CD14-positive monocyte (primary cell): ENCODE measurements at regions not wholly inside any gene's neighbourhood (a gene's known extent, or its start where the extent isn't known, plus 50 kb on each side); places are given as distances from the start of the nearest gene placed in this dataset.

Experiments used
- DNase-seq, 3 donors: peaks; one replicate each; pipeline ENCODE4 v3.0.0-alpha.2; 2011 to 2022
- H2AFZ ChIP-seq: 2 replicates; pipeline ENCODE4 v1.6.0; 2012; ENCODE audit warnings: mild to moderate bottlenecking, low read depth, low read length, inconsistent platforms; ENCODE audit not compliant: insufficient read depth, poor library complexity, severe bottlenecking
- H3K27ac ChIP-seq, 2 donors: 1 replicate in 1 of 2; 2 replicates in 1 of 2; pipeline ENCODE4 v1.5.1; 2012 to 2013; ENCODE audit warnings: low read length in 2 of 2, control low read depth in 1 of 2, inconsistent platforms in 1 of 2, low read depth in 1 of 2, mild to moderate bottlenecking in 1 of 2
- H3K27me3 ChIP-seq, 2 donors: one replicate each; pipeline versions ENCODE4 v1.6.0 to v1.6.1; 2011 to 2013; ENCODE audit warnings: low read length in 2 of 2; ENCODE audit not compliant: control insufficient read depth in 2 of 2, insufficient read depth in 2 of 2
- H3K36me3 ChIP-seq, 2 donors: replicated peaks in 1 of 2; 1 replicate in 1 of 2; 2 replicates in 1 of 2; pipeline versions ENCODE4 v1.5.1 to v1.6.1; 2012 to 2013; ENCODE audit warnings: low read length in 2 of 2, control low read depth in 1 of 2, inconsistent platforms in 1 of 2, mild to moderate bottlenecking in 1 of 2; ENCODE audit not compliant: insufficient read depth in 2 of 2, control insufficient read depth in 1 of 2
- H3K4me1 ChIP-seq, 2 donors: 1 replicate in 1 of 2; 2 replicates in 1 of 2; pipeline versions ENCODE4 v1.5.1 to v1.6.1; 2012 to 2013; ENCODE audit warnings: low read length in 2 of 2, control low read depth in 1 of 2, inconsistent platforms in 1 of 2, mild to moderate bottlenecking in 1 of 2, moderate library complexity in 1 of 2; ENCODE audit not compliant: insufficient read depth in 2 of 2, control insufficient read depth in 1 of 2
- H3K4me2 ChIP-seq: replicated peaks from 2 replicates; pipeline ENCODE3; 2012; ENCODE audit warnings: low read length, moderate library complexity, mild to moderate bottlenecking; ENCODE audit not compliant: poor library complexity, severe bottlenecking; ENCODE audit errors: extremely low read depth
- H3K4me3 ChIP-seq, 3 experiments: fragments of 200-600 bp in 1 of 3; sonication (generic) in 1 of 3; replicated peaks in 1 of 3; 1 replicate in 2 of 3; 2 replicates in 1 of 3; pipeline ENCODE4 v1.5.1; 2011 to 2013; ENCODE audit warnings: low read length in 3 of 3, mild to moderate bottlenecking in 3 of 3, control low read depth in 2 of 3, low read depth in 2 of 3, inconsistent platforms in 1 of 3, moderate library complexity in 1 of 3
- H3K79me2 ChIP-seq: 2 replicates; pipeline ENCODE4 v1.6.0; 2012; ENCODE audit warnings: mild to moderate bottlenecking, control low read depth, inconsistent platforms, low read length, moderate library complexity; ENCODE audit not compliant: insufficient read depth
- H3K9ac ChIP-seq: 2 replicates; pipeline ENCODE4 v1.6.0; 2017; ENCODE audit warnings: low read length, mild to moderate bottlenecking; ENCODE audit not compliant: insufficient read depth, poor library complexity, severe bottlenecking
- H3K9me3 ChIP-seq, 2 donors: replicated peaks in 1 of 2; 1 replicate in 1 of 2; 2 replicates in 1 of 2; pipeline versions ENCODE4 v1.5.1 to v1.6.1; 2012 to 2013; ENCODE audit warnings: low read length in 2 of 2, control low read depth in 1 of 2; ENCODE audit not compliant: control insufficient read depth in 1 of 2, insufficient read depth in 1 of 2
- H4K20me1 ChIP-seq: 2 replicates; pipeline ENCODE4 v1.6.0; 2012; ENCODE audit warnings: mild to moderate bottlenecking, low read length, control low read depth, moderate library complexity; ENCODE audit not compliant: insufficient read depth
- H3K27ac Mint-ChIP-seq, 7 donors: one replicate each; pipeline ENCODE4 v1.8.0; 2020; ENCODE audit warnings: mild to moderate bottlenecking in 7 of 7, mixed read lengths in 7 of 7, moderate library complexity in 6 of 7, inconsistent platforms in 2 of 7
- H3K27me3 Mint-ChIP-seq, 3 donors: one replicate each; pipeline ENCODE4 v1.8.0; 2021 to 2022; ENCODE audit warnings: low read depth in 3 of 3, mild to moderate bottlenecking in 3 of 3, mixed read lengths in 3 of 3, moderate library complexity in 3 of 3, inconsistent platforms in 1 of 3
- H3K36me3 Mint-ChIP-seq, 2 donors: one replicate each; pipeline ENCODE4 v1.8.0; 2020; ENCODE audit warnings: mixed read lengths in 2 of 2, inconsistent platforms in 1 of 2, mild to moderate bottlenecking in 1 of 2
- H3K4me1 Mint-ChIP-seq: one replicate; pipeline ENCODE4 v1.8.0; 2020; ENCODE audit warnings: mild to moderate bottlenecking, mixed read lengths
- H3K4me3 Mint-ChIP-seq, 2 donors: one replicate each; pipeline ENCODE4 v1.8.0; 2020; ENCODE audit warnings: mild to moderate bottlenecking in 2 of 2, mixed read lengths in 2 of 2, moderate library complexity in 1 of 2
- H3K9me3 Mint-ChIP-seq, 7 donors: one replicate each; pipeline ENCODE4 v1.8.0; 2020 to 2022; ENCODE audit warnings: mixed read lengths in 7 of 7, mild to moderate bottlenecking in 6 of 7, moderate library complexity in 6 of 7, inconsistent platforms in 2 of 7
- WGBS: methylation state at CpG from one replicate; pipeline ENCODE4 v1.1.5; 2013; ENCODE audit warnings: missing lambda C conversion rate; ENCODE audit not compliant: insufficient coverage; 5-methylcytosine and 5-hydroxymethylcytosine counted together
- intact Hi-C, 2 donors: fragments of 100-400 bp; cut with micrococcal nuclease; formaldehyde crosslinking; loops; one replicate each; pipeline versions ENCODE4 v1.15.0 to v1.15.1; 2023
- TF ChIP-seq, protein P1 (sequence below): fragments of 200-600 bp; IDR thresholded peaks from one replicate; pipeline ENCODE4 v1.8.0; 2022; ENCODE audit warnings: antibody characterized with exemption, mild to moderate bottlenecking

DNA sequence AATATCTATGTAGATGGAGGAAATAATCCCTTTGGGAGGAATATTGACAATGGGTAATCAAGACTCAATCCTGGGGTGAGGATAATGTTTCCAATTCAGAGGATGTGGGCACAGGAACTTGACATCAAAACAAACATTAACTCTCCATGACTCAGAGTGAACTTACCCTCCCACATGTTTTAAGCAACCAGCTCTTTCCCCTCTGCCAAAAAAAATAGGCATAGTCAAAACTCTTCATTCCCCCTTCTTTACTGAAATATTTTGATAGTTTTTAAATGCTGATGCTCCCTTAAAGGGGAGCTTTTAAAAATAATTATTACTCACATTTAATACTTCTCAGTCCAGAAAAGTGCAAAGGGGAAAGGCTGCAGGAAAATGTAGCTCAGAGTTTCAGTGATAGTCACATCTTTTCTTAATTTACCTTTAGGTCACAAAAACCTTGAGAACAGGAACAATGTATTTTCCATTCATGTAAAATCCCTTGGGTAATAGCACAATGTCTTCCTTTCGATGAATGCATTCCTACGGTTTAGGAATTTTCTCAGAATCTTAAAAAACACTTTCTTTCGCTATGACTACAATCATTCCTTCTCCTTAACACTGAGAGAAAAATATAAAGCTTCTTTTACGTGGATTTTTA is 298.4 kb upstream of the GRAMD2B start:
- H3K27ac ChIP-seq, result no peak overlapping the region
- no peaks in the 10 kb centered on the region for H3K27me3 ChIP-seq
- no peaks in the 10 kb centered on the region for H3K4me1 ChIP-seq

DNA sequence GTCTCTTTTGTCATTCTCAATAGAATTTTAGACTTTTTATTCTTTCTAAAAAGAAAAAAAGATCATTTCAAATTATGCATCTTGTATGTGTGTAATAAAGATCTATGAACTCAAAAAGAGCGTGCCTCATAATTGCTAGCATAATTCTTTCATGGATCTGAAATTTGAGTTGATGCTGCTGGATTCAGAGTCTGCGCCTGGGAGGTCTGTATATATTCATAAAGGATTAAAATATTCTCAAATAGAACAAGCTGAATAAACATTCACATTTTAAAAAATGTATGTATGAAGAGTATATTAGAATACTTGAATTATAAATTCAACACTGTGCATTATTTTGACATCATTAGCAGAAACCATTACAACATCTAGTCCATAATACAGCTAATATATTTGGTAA is 297.8 kb upstream of the GRAMD2B start:
- Histone ChIP-seq H3K36me3 (no peaks in the 10 kb centered on the region), H3K4me2 (no peak overlapping the region), H3K4me3 (no peak overlapping the region), H3K9ac (no peak overlapping the region), H3K27ac (no peak overlapping the region), H3K4me1 (no peaks in the 10 kb centered on the region), H3K27me3 (no peaks in the 10 kb centered on the region), H3K79me2 (no peaks in the 10 kb centered on the region), H3K9me3 (peaks cover 9 to 22% of the 10 kb centered on the region in 2 donors), H2AFZ (no peak overlapping the region), H4K20me1 (no peaks in the 10 kb centered on the region)
- Mint-ChIP-seq H3K27me3 (no peaks in the 10 kb centered on the region), H3K9me3 (peaks cover 0 to 10% (median 4%) of the 10 kb centered on the region in 7 donors), H3K4me3 (no peak overlapping the region), H3K4me1 (no peaks in the 10 kb centered on the region), H3K27ac (no peak overlapping the region), H3K36me3 (no peaks in the 10 kb centered on the region)
- TF ChIP-seq, protein P1, sequence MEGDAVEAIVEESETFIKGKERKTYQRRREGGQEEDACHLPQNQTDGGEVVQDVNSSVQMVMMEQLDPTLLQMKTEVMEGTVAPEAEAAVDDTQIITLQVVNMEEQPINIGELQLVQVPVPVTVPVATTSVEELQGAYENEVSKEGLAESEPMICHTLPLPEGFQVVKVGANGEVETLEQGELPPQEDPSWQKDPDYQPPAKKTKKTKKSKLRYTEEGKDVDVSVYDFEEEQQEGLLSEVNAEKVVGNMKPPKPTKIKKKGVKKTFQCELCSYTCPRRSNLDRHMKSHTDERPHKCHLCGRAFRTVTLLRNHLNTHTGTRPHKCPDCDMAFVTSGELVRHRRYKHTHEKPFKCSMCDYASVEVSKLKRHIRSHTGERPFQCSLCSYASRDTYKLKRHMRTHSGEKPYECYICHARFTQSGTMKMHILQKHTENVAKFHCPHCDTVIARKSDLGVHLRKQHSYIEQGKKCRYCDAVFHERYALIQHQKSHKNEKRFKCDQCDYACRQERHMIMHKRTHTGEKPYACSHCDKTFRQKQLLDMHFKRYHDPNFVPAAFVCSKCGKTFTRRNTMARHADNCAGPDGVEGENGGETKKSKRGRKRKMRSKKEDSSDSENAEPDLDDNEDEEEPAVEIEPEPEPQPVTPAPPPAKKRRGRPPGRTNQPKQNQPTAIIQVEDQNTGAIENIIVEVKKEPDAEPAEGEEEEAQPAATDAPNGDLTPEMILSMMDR, result no peak
- DNase-seq, result no peak
- intact Hi-C loops, result no loop called here
- WGBS, result no CpG with 5 or more reads among the region's 2 CpGs

More for the DNA sequence above, 298.4 kb upstream of the GRAMD2B start:
- no peaks in the 10 kb centered on the region for H3K36me3 ChIP-seq
- H3K79me2 ChIP-seq, result no peaks in the 10 kb centered on the region
- intact Hi-C loops, result no loop called here
- TF ChIP-seq, protein P1, result no peak
- H3K9ac ChIP-seq, result no peak overlapping the region
- H3K4me3 ChIP-seq, result no peak overlapping the region
- H3K4me2 ChIP-seq, result no peak overlapping the region
- Mint-ChIP-seq H3K9me3 (peaks cover 0 to 13% (median 4%) of the 10 kb centered on the region in 7 donors), H3K4me1 (no peaks in the 10 kb centered on the region), H3K36me3 (no peaks in the 10 kb centered on the region), H3K27ac (no peak overlapping the region), H3K27me3 (no peaks in the 10 kb centered on the region), H3K4me3 (no peak overlapping the region)
- H3K9me3 ChIP-seq, result peaks cover 9 to 18% of the 10 kb centered on the region in 2 donors
- WGBS, result no CpG with 5 or more reads among the region's 4 CpGs
- H4K20me1 ChIP-seq, result no peaks in the 10 kb centered on the region
- no peak overlapping the region for H2AFZ ChIP-seq
- DNase-seq, result no peak
